Hematopoietic multipotent progenitor cell treated with erythropoietin and hydrocortisone succinate and interleukin-3 and kit ligand, for 4 days (in vitro differentiated cells): ENCODE measurements at regions not wholly inside any gene's neighbourhood (a gene's known extent, or its start where the extent isn't known, plus 50 kb on each side); places are given as distances from the start of the nearest gene placed in this dataset.

ENCODE experiments used
- DNase-seq: peaks from one replicate; pipeline ENCODE4 v3.0.0-alpha.2; 2015

DNA sequence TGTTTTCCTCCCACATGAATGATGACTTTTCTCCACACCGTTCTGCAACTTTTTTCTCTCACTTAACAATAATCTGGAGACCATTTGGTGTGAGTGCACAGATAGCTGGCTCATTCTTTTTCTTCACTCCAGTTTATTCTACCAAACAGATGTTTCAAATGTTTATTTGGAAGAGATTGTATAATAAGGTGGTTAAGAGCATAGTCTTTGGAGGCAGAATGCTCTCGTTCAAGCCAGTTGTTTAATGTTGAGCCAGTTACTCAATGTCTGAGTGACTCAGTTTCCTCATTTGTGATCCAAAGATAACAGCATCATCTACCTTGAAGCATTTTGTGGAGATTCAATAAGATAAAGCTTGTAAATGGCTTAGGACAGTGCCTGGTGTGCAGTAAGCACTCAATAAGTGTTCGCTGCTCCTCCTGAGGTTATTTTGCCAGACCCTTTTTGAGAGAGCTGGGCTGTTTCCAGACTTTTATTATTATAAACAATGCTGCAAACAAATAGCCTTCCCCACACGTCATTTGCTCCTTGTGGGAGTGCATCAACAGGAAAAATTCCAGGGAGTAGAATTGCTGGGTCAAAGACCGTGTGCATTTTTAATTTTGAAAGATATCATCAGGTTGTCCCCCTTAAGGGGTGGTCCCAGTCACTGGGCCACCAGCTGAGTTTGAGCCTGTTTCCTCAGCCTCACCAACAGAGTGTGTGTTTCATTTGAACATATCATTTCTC is 70.6 kb downstream of the VEGFA start:
- DNase-seq: no peak

GRCh38 chr6:43838276-43839036 is 68.4 kb downstream of the VEGFA start:
- DNase-seq: peak; percentile 81

GRCh38 chr6:43837507-43837906 is 67.5 kb downstream of the VEGFA start:
- DNase-seq: no peak

DNA sequence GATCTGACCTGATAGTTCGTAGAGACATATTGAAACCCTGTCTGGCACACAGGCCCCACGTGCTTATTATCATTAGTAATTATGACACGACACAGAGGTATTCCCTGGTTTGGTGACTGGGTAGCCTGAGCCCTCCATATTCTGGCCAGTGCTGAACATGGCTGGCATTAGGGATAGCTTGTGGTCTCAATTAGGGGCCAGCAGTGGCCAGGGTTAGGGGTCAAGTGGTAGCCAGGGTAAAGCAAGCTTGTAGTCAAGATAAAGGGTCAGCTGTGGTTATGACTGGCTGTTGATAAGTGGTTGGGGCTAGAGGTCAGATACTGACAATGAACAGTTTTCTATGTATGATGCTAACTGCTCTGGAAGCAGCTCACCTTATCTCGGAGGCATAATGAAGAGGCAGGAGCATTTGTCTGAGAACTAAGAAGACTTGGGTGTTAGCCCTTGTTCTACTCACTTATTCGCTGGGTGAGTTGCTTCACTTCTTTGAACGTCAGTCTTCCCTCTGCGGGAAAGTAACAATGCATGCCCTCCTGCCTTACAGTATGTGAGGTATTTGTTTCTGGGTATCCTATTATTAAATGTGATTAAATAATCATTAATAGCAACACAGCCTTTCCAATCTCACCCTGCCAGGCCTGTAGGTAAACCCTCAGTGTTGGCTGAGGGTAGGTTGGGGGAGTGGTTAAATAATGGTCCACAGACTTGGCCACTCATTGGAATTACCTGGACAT is 66.7 kb downstream of the VEGFA start:
- peak; percentile 20 for DNase-seq
